HCT116 (cell line): ENCODE measurements at regions not wholly inside any gene's neighbourhood (a gene's known extent, or its start where the extent isn't known, plus 50 kb on each side); places are given as distances from the start of the nearest gene placed in this dataset.

ENCODE experiments used
- ATAC-seq: fragments of 200-7000 bp; cut with Tn5 transposase; 2 replicates; pipeline ENCODE4 v1.9.1; 2020; ENCODE audit warnings: mild to moderate bottlenecking, moderate library complexity
- BruUV-seq: library from RNA; stranded (reverse); fragments of 400-500 nt; replicated peaks from 2 replicates; lab custom pipeline; 2021; lab: Mats Ljungman, UMichigan
- CTCF ChIA-PET: fragments of 300-600 bp; sonication (Branson Sonifier 250); formaldehyde crosslinking; loops from one replicate; lab custom pipeline; 2021; ENCODE audit warnings: antibody characterized with exemption; lab: Charles Lee
- POLR2A ChIA-PET: fragments of 300-600, 350-600 bp; sonication (Branson Sonifier 250); formaldehyde crosslinking; loops from one replicate; lab custom pipeline; 2021; ENCODE audit warnings: antibody characterized with exemption; lab: Charles Lee
- RAD21 ChIA-PET, 2 experiments: fragments of 300-600 bp; sonication (Branson Sonifier 250); formaldehyde crosslinking; loops; one replicate each; lab custom pipeline; 2023; ENCODE audit warnings: low total read pairs in 2 of 2; ENCODE audit not compliant: uncharacterized antibody in 2 of 2, unreplicated experiment in 2 of 2, low non-redundant PET in 1 of 2; lab: Charles Lee
- DNase-seq: peaks from one replicate; pipeline ENCODE4 v3.0.0-alpha.2; 2010; ENCODE audit warnings: low read depth, low spot score
- H2AFZ ChIP-seq: fragments of 200-600 bp; shearing (Covaris generic), sonication (generic); 2 replicates; pipeline ENCODE4 v1.6.1; 2017; ENCODE audit warnings: low read depth, mixed run types, mixed read lengths, antibody characterized with exemption, low read length; ENCODE audit not compliant: poor library complexity, severe bottlenecking
- H3K27ac ChIP-seq: 2 replicates; pipeline ENCODE4 v1.5.1; 2012; ENCODE audit warnings: low read depth, low read length
- H3K27me3 ChIP-seq: fragments of 200-600 bp; sonication (generic); 2 replicates; pipeline ENCODE4 v1.6.1; 2016; ENCODE audit warnings: mixed run types, low read length, mixed read lengths; ENCODE audit not compliant: insufficient read depth
- H3K36me3 ChIP-seq, 2 experiments: fragments of 200-500 bp in 1 of 2; fragments of 200-600 bp in 1 of 2; sonication (Bioruptor generic) in 1 of 2; sonication (generic) in 1 of 2; 2 replicates each; pipeline versions ENCODE4 v1.5.1 to v1.6.1; 2014 to 2016; ENCODE audit warnings: low read length in 2 of 2, inconsistent platforms in 1 of 2, mixed read lengths in 1 of 2, mixed run types in 1 of 2; ENCODE audit not compliant: insufficient read depth in 2 of 2, control insufficient read depth in 1 of 2
- H3K4me1 ChIP-seq, 2 experiments: fragments of 200-600 bp in 1 of 2; sonication (generic) in 1 of 2; 2 replicates each; pipeline versions ENCODE4 v1.5.1 to v1.6.1; 2012 to 2017; ENCODE audit warnings: low read length in 2 of 2, inconsistent platforms in 1 of 2, mild to moderate bottlenecking in 1 of 2, mixed read lengths in 1 of 2, mixed run types in 1 of 2, moderate library complexity in 1 of 2; ENCODE audit not compliant: insufficient read depth in 2 of 2, control insufficient read depth in 1 of 2
- H3K4me2 ChIP-seq: fragments of 200-600 bp; sonication (generic); 2 replicates; pipeline ENCODE4 v1.6.1; 2017; ENCODE audit warnings: mixed run types, low read length, mixed read lengths
- H3K4me3 ChIP-seq, 2 experiments: fragments of 200-600 bp in 1 of 2; sonication (generic) in 1 of 2; replicated peaks in 1 of 2; 2 replicates each; pipeline ENCODE4 v1.5.1; 2011 to 2016; ENCODE audit warnings: low read length in 2 of 2, control low read depth in 1 of 2, low read depth in 1 of 2, mild to moderate bottlenecking in 1 of 2, mixed read lengths in 1 of 2, mixed run types in 1 of 2
- H3K79me2 ChIP-seq: fragments of 200-600 bp; sonication (generic); 2 replicates; pipeline ENCODE4 v1.6.1; 2017; ENCODE audit warnings: mild to moderate bottlenecking, mixed run types, low read length, moderate library complexity, mixed read lengths; ENCODE audit not compliant: insufficient read depth
- H3K9ac ChIP-seq: fragments of 200-600 bp; sonication (generic); 2 replicates; pipeline ENCODE4 v1.6.1; 2016; ENCODE audit warnings: low read length, mixed read lengths
- H3K9me2 ChIP-seq: fragments of 200-600 bp; sonication (generic), shearing (Covaris generic); 2 replicates; pipeline ENCODE4 v1.6.1; 2017; ENCODE audit warnings: mixed run types, mild to moderate bottlenecking, moderate library complexity; ENCODE audit not compliant: insufficient read depth
- H3K9me3 ChIP-seq, 2 experiments: fragments of 200-500 bp in 1 of 2; fragments of 200-600 bp in 1 of 2; sonication (Bioruptor generic) in 1 of 2; sonication (generic) in 1 of 2; 2 replicates each; pipeline ENCODE4 v1.6.1; 2014 to 2017; ENCODE audit warnings: low read length in 2 of 2, mixed read lengths in 2 of 2, inconsistent platforms in 1 of 2, low read depth in 1 of 2, mild to moderate bottlenecking in 1 of 2, mixed run types in 1 of 2, moderate library complexity in 1 of 2; ENCODE audit not compliant: control insufficient read depth in 1 of 2, insufficient read depth in 1 of 2
- H4K20me1 ChIP-seq: fragments of 200-600 bp; sonication (generic), shearing (Covaris generic); 2 replicates; pipeline ENCODE4 v1.6.1; 2017; ENCODE audit warnings: mixed run types, mild to moderate bottlenecking, moderate library complexity; ENCODE audit not compliant: insufficient read depth
- CEBPB ChIP-seq: IDR thresholded peaks from 2 replicates; pipeline ENCODE4 v1.6.1; 2012; ENCODE audit warnings: low read depth
- ELF1 ChIP-seq: IDR thresholded peaks from 2 replicates; pipeline ENCODE4 v1.6.1; 2012; ENCODE audit warnings: low read depth, borderline replicate concordance
- EZH2 ChIP-seq: fragments of 200-600 bp; sonication (generic); IDR thresholded peaks from 2 replicates; pipeline ENCODE4 v1.6.1; 2017; ENCODE audit warnings: antibody characterized with exemption, mixed run types
- EZH2phosphoT487 ChIP-seq: fragments of 200-600 bp; IDR thresholded peaks from 2 replicates; pipeline ENCODE4 v1.6.1; 2018; ENCODE audit warnings: antibody characterized with exemption, borderline replicate concordance
- FOSL1 ChIP-seq: IDR thresholded peaks from 2 replicates; pipeline ENCODE4 v1.6.1; 2012; ENCODE audit warnings: low read depth
- JUND ChIP-seq: IDR thresholded peaks from 2 replicates; pipeline ENCODE4 v1.6.1; 2012
- POLR2A ChIP-seq: IDR thresholded peaks from 2 replicates; pipeline ENCODE4 v1.7.0; 2011; ENCODE audit warnings: borderline replicate concordance; ENCODE audit not compliant: insufficient read depth, insufficient read length; ENCODE audit errors: extremely low read depth
- POLR2AphosphoS5 ChIP-seq: IDR thresholded peaks from 2 replicates; pipeline ENCODE4 v1.6.1; 2011; ENCODE audit warnings: mild to moderate bottlenecking, low read depth, low read length, moderate library complexity
- RAD21 ChIP-seq: IDR thresholded peaks from 2 replicates; pipeline ENCODE4 v1.6.1; 2012; ENCODE audit warnings: low read depth, mild to moderate bottlenecking
- SIN3A ChIP-seq: IDR thresholded peaks from 2 replicates; pipeline ENCODE4 v1.6.1; 2012; ENCODE audit warnings: low read depth
- SRF ChIP-seq: IDR thresholded peaks from 2 replicates; pipeline ENCODE4 v1.6.1; 2012; ENCODE audit warnings: low read depth
- TCF7L2 ChIP-seq: IDR thresholded peaks from 2 replicates; pipeline ENCODE4 v1.7.0; 2011; ENCODE audit warnings: borderline replicate concordance, inconsistent platforms; ENCODE audit not compliant: insufficient read depth, insufficient read length; ENCODE audit errors: extremely low read depth
- intact Hi-C: fragments of 100-400 bp; cut with micrococcal nuclease; formaldehyde crosslinking; loops from 2 replicates; pipeline ENCODE4 v1.10.0; 2022
- TF ChIP-seq, protein P1 (sequence below): IDR thresholded peaks from 2 replicates; pipeline ENCODE4 v1.6.1; 2012
- TF ChIP-seq, protein P2 (sequence below): IDR thresholded peaks from 2 replicates; pipeline ENCODE4 v1.6.1; 2012
- TF ChIP-seq, protein P3 (sequence below): IDR thresholded peaks from 2 replicates; pipeline ENCODE4 v1.6.1; 2012; ENCODE audit warnings: low read depth
- TF ChIP-seq, protein P4 (sequence below): IDR thresholded peaks from 2 replicates; pipeline ENCODE4 v1.6.1; 2011; ENCODE audit warnings: mild to moderate bottlenecking, low read length, moderate library complexity; ENCODE audit not compliant: insufficient replicate concordance; ENCODE audit errors: extremely low read depth

DNA sequence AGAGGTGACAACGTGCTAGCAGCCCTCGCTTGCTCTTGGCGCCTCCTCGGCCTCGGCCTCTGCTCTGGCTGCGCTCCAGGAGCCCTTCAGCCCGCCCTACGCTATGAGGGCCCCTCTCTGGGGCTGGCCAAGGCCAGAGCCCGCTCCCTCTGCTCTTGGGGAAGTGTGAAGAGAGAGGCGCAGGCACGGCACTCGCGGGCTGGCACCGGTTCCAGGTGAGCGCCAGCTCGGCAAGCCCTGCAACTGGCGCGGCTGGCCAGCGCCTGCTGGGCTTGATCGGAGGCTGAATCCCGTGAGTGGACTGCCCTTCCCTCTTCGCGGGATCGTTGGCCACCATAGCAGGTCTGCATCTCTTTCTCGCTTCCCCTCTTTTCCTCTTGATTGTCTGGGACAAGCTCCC lies 298.0 kb upstream of the PTPRD start:
- no peaks in the 10 kb centered on the region for H3K79me2 ChIP-seq
- no peak for ATAC-seq
- no peak overlapping the region for H3K4me3 ChIP-seq
- intact Hi-C loops, result no loop called here
- H3K4me1 ChIP-seq, result no peaks in the 10 kb centered on the region
- no peak overlapping the region for H3K9ac ChIP-seq
- no peak overlapping the region for H3K27ac ChIP-seq
- no TSS peak for BruUV-seq
- H3K9me2 ChIP-seq, result no peaks in the 10 kb centered on the region
- H4K20me1 ChIP-seq, result no peaks in the 10 kb centered on the region
- no peak overlapping the region for H3K4me2 ChIP-seq
- TF ChIP-seq, protein P1, sequence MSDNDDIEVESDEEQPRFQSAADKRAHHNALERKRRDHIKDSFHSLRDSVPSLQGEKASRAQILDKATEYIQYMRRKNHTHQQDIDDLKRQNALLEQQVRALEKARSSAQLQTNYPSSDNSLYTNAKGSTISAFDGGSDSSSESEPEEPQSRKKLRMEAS, result no peak
- TF ChIP-seq, protein P2, sequence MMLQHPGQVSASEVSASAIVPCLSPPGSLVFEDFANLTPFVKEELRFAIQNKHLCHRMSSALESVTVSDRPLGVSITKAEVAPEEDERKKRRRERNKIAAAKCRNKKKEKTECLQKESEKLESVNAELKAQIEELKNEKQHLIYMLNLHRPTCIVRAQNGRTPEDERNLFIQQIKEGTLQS, result no peak
- TF ChIP-seq JUND, result no peak
- TF ChIP-seq, protein P3, sequence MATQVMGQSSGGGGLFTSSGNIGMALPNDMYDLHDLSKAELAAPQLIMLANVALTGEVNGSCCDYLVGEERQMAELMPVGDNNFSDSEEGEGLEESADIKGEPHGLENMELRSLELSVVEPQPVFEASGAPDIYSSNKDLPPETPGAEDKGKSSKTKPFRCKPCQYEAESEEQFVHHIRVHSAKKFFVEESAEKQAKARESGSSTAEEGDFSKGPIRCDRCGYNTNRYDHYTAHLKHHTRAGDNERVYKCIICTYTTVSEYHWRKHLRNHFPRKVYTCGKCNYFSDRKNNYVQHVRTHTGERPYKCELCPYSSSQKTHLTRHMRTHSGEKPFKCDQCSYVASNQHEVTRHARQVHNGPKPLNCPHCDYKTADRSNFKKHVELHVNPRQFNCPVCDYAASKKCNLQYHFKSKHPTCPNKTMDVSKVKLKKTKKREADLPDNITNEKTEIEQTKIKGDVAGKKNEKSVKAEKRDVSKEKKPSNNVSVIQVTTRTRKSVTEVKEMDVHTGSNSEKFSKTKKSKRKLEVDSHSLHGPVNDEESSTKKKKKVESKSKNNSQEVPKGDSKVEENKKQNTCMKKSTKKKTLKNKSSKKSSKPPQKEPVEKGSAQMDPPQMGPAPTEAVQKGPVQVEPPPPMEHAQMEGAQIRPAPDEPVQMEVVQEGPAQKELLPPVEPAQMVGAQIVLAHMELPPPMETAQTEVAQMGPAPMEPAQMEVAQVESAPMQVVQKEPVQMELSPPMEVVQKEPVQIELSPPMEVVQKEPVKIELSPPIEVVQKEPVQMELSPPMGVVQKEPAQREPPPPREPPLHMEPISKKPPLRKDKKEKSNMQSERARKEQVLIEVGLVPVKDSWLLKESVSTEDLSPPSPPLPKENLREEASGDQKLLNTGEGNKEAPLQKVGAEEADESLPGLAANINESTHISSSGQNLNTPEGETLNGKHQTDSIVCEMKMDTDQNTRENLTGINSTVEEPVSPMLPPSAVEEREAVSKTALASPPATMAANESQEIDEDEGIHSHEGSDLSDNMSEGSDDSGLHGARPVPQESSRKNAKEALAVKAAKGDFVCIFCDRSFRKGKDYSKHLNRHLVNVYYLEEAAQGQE, result no peak
- no peak for TF ChIP-seq SRF
- TF ChIP-seq FOSL1, result no peak
- no peak for TF ChIP-seq EZH2phosphoT487
- TF ChIP-seq, protein P4, sequence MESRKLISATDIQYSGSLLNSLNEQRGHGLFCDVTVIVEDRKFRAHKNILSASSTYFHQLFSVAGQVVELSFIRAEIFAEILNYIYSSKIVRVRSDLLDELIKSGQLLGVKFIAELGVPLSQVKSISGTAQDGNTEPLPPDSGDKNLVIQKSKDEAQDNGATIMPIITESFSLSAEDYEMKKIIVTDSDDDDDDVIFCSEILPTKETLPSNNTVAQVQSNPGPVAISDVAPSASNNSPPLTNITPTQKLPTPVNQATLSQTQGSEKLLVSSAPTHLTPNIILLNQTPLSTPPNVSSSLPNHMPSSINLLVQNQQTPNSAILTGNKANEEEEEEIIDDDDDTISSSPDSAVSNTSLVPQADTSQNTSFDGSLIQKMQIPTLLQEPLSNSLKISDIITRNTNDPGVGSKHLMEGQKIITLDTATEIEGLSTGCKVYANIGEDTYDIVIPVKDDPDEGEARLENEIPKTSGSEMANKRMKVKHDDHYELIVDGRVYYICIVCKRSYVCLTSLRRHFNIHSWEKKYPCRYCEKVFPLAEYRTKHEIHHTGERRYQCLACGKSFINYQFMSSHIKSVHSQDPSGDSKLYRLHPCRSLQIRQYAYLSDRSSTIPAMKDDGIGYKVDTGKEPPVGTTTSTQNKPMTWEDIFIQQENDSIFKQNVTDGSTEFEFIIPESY, result no peak
- no peak for TF ChIP-seq ELF1
- TF ChIP-seq RAD21, result no peak
- no peak for TF ChIP-seq TCF7L2
- no peak for TF ChIP-seq POLR2AphosphoS5
- no peak for TF ChIP-seq EZH2
- no peak for TF ChIP-seq SIN3A
- TF ChIP-seq CEBPB, result no peak
- TF ChIP-seq POLR2A, result no peak
- TF ChIP-seq, all 23 proteins: peak for 0
- H3K27me3 ChIP-seq, result no peaks in the 10 kb centered on the region
- peaks cover 14 to 17% of the 10 kb centered on the region in 2 experiments; a peak in 2 of 4 replicates for H3K9me3 ChIP-seq
- H2AFZ ChIP-seq, result no peak overlapping the region
- H3K36me3 ChIP-seq, result no peaks in the 10 kb centered on the region
- ChIA-PET RAD21 (no interaction called here), CTCF (no interaction called here), POLR2A (no interaction called here)
- DNase-seq, result no peak
